Small intestine (tissue), 7 donors: ENCODE measurements at regions not wholly inside any gene's neighbourhood (a gene's known extent, or its start where the extent isn't known, plus 50 kb on each side); places are given as distances from the start of the nearest gene placed in this dataset.

ENCODE experiments used
- DNase-seq, 2 donors: peaks; one replicate each; pipeline versions ENCODE4 v3.0.0 to v3.0.0-alpha.2; 2013
- FAIRE-seq: peaks from 2 replicates; lab custom pipeline; 2012; peaks lifted over from hg19 to GRCh38; lab: Jason Lieb, UNC
- H3K27ac ChIP-seq, 3 donors: one replicate each; pipeline ENCODE4 v1.5.1; 2013; ENCODE audit warnings: low read length in 2 of 3, mild to moderate bottlenecking in 2 of 3, control low read depth in 1 of 3, inconsistent platforms in 1 of 3, low read depth in 1 of 3, moderate library complexity in 1 of 3
- H3K27me3 ChIP-seq, 3 donors: one replicate each; pipeline ENCODE4 v1.6.1; 2013; ENCODE audit warnings: low read length in 3 of 3, inconsistent platforms in 1 of 3; ENCODE audit not compliant: control insufficient read depth in 3 of 3, insufficient read depth in 3 of 3
- H3K36me3 ChIP-seq, 3 donors: one replicate each; pipeline ENCODE4 v1.6.1; 2013; ENCODE audit warnings: low read length in 3 of 3, inconsistent platforms in 1 of 3, low read depth in 1 of 3, mild to moderate bottlenecking in 1 of 3, moderate library complexity in 1 of 3; ENCODE audit not compliant: control insufficient read depth in 3 of 3, insufficient read depth in 2 of 3
- H3K4me1 ChIP-seq, 3 donors: one replicate each; pipeline ENCODE4 v1.6.1; 2013; ENCODE audit warnings: low read length in 2 of 3, inconsistent platforms in 1 of 3, low read depth in 1 of 3, mild to moderate bottlenecking in 1 of 3, moderate library complexity in 1 of 3; ENCODE audit not compliant: control insufficient read depth in 3 of 3, insufficient read depth in 2 of 3
- H3K4me3 ChIP-seq, 3 donors: one replicate each; pipeline ENCODE4 v1.5.1; 2013; ENCODE audit warnings: low read length in 3 of 3, control low read depth in 1 of 3, inconsistent platforms in 1 of 3, low read depth in 1 of 3, mild to moderate bottlenecking in 1 of 3, moderate library complexity in 1 of 3
- H3K9me3 ChIP-seq, 2 donors: one replicate each; pipeline ENCODE4 v1.6.1; 2013; ENCODE audit warnings: low read depth in 1 of 2, low read length in 1 of 2; ENCODE audit not compliant: control insufficient read depth in 2 of 2, insufficient read depth in 1 of 2
- WGBS, 3 donors: extraction: QIAGEN DNeasy Blood & Tissue Kit; methylation state at CpG; one replicate each; pipeline ENCODE4 v1.1.7; 2013; 5-methylcytosine and 5-hydroxymethylcytosine counted together
- donor health status: healthy with polysubstance abuse.
- donor health status: control.
- donor health status: control.
- donor health status: Bipolar disorder and iron deficiency.
- donor health status: healthy.

GRCh38 chr9:82729991-82730589 is 332.9 kb downstream of the RASEF start:
- 40 to 50% (median 45%) methylated on average over 1 of the region's 1 CpG for WGBS, 3 donors
- Histone ChIP-seq H3K27me3 (peaks cover 0 to 2% (median 0%) of the 10 kb centered on the region in 3 donors), H3K27ac (no peak overlapping the region), H3K4me1 (no peaks in the 10 kb centered on the region), H3K9me3 (no peaks in the 10 kb centered on the region), H3K36me3 (no peaks in the 10 kb centered on the region), H3K4me3 (no peak overlapping the region)
- FAIRE-seq (no peak), DNase-seq (no peak)

GRCh38 chr9:82732928-82733327 is 330.0 kb downstream of the RASEF start:
- H3K9me3 ChIP-seq: no peaks in the 10 kb centered on the region
- 65 to 77% (median 73%) methylated on average over 3 of the region's 3 CpGs for WGBS, 3 donors
- no peaks in the 10 kb centered on the region for H3K36me3 ChIP-seq
- DNase-seq (no peak), FAIRE-seq (no peak)
- H3K27ac ChIP-seq: no peak overlapping the region
- peaks cover 0 to 2% (median 0%) of the 10 kb centered on the region in 3 donors for H3K27me3 ChIP-seq
- H3K4me1 ChIP-seq: no peaks in the 10 kb centered on the region
- H3K4me3 ChIP-seq: no peak overlapping the region

GRCh38 chr9:82736126-82736525 is 326.8 kb downstream of the RASEF start:
- no peaks in the 10 kb centered on the region for H3K36me3 ChIP-seq
- H3K9me3 ChIP-seq: no peaks in the 10 kb centered on the region
- no peaks in the 10 kb centered on the region for H3K4me1 ChIP-seq
- DNase-seq: no peak
- H3K27me3 ChIP-seq: peaks cover 0 to 2% (median 0%) of the 10 kb centered on the region in 3 donors
- no peak overlapping the region for H3K4me3 ChIP-seq
- no peak for FAIRE-seq
- 87 to 91% (median 89%) methylated on average over 4 of the region's 4 CpGs for WGBS, 3 donors
- no peak overlapping the region for H3K27ac ChIP-seq

GRCh38 chr9:82736701-82737100 is 326.2 kb downstream of the RASEF start:
- H3K4me1 ChIP-seq: no peaks in the 10 kb centered on the region
- DNase-seq (no peak), FAIRE-seq (no peak)
- no peak overlapping the region for H3K27ac ChIP-seq
- 73 to 82% (median 80%) methylated on average over 2 of the region's 2 CpGs for WGBS, 3 donors
- H3K9me3 ChIP-seq: no peaks in the 10 kb centered on the region
- no peak overlapping the region for H3K4me3 ChIP-seq
- no peaks in the 10 kb centered on the region for H3K36me3 ChIP-seq
- H3K27me3 ChIP-seq: peaks cover 0 to 2% (median 0%) of the 10 kb centered on the region in 3 donors

- DNase-seq: no peak
- 86 to 94% (median 94%) methylated on average over 2 of the region's 2 CpGs for WGBS, 3 donors
- FAIRE-seq: no peak
- no peaks in the 10 kb centered on the region for H3K27me3 ChIP-seq
- no peak overlapping the region for H3K4me3 ChIP-seq
- no peaks in the 10 kb centered on the region for H3K36me3 ChIP-seq
- H3K27ac ChIP-seq: no peak overlapping the region
- H3K9me3 ChIP-seq: no peaks in the 10 kb centered on the region
- H3K4me1 ChIP-seq: no peaks in the 10 kb centered on the region
Observed at GRCh38 chr9:82745919-82746318, 317.0 kb downstream of the RASEF start.

GRCh38 chr9:82750411-82750913 is 312.5 kb downstream of the RASEF start:
- WGBS, 3 donors: 83 to 89% (median 87%) methylated on average over 7 of the region's 7 CpGs
- no peaks in the 10 kb centered on the region for H3K9me3 ChIP-seq
- no peak overlapping the region for H3K27ac ChIP-seq
- no peak overlapping the region for H3K4me3 ChIP-seq
- no peaks in the 10 kb centered on the region for H3K36me3 ChIP-seq
- FAIRE-seq: no peak
- no peak for DNase-seq
- H3K27me3 ChIP-seq: no peaks in the 10 kb centered on the region
- H3K4me1 ChIP-seq: no peaks in the 10 kb centered on the region

GRCh38 chr9:82757924-82758323 is 305.0 kb downstream of the RASEF start:
- 36 to 90% (median 50%) methylated on average over 1 of the region's 1 CpG for WGBS, 3 donors
- Histone ChIP-seq H3K36me3 (no peaks in the 10 kb centered on the region), H3K27me3 (no peaks in the 10 kb centered on the region), H3K4me1 (no peaks in the 10 kb centered on the region), H3K27ac (no peak overlapping the region), H3K9me3 (peaks cover 0 to 3% of the 10 kb centered on the region in 2 donors), H3K4me3 (no peak overlapping the region)
- DNase-seq (no peak), FAIRE-seq (no peak)

- Histone ChIP-seq H3K4me3 (no peak overlapping the region), H3K27ac (no peak overlapping the region), H3K9me3 (peaks cover 0 to 3% of the 10 kb centered on the region in 2 donors), H3K4me1 (no peaks in the 10 kb centered on the region), H3K27me3 (no peaks in the 10 kb centered on the region), H3K36me3 (no peaks in the 10 kb centered on the region)
- WGBS, 3 donors: 19 to 63% (median 29%) methylated on average over 1 of the region's 1 CpG
- DNase-seq (no peak), FAIRE-seq (no peak)
Observed at GRCh38 chr9:82761027-82761426, 301.9 kb downstream of the RASEF start.

- FAIRE-seq (no peak), DNase-seq (no peak)
- H3K4me1 ChIP-seq: no peaks in the 10 kb centered on the region
- no peaks in the 10 kb centered on the region for H3K36me3 ChIP-seq
- WGBS, 3 donors: 84 to 96% (median 93%) methylated on average over 3 of the region's 3 CpGs
- no peaks in the 10 kb centered on the region for H3K27me3 ChIP-seq
- peaks cover 0 to 3% of the 10 kb centered on the region in 2 donors for H3K9me3 ChIP-seq
- no peak overlapping the region for H3K4me3 ChIP-seq
- H3K27ac ChIP-seq: no peak overlapping the region
Observed at GRCh38 chr9:82761956-82762355, 301.0 kb downstream of the RASEF start.
